HepG2 (cell line): ENCODE measurements at regions not wholly inside any gene's neighbourhood (a gene's known extent, or its start where the extent isn't known, plus 50 kb on each side); places are given as distances from the start of the nearest gene placed in this dataset.

Experiments
- ASH2L ChIP-seq: fragments of 300-600, 200-600 bp; sonication (generic); IDR thresholded peaks from 2 replicates; pipeline ENCODE4 v1.7.0; 2017; ENCODE audit warnings: low read depth, mild to moderate bottlenecking, moderate library complexity, mixed read lengths, low read length; ENCODE audit not compliant: insufficient read length
- JUNB ChIP-seq: sonication (generic); formaldehyde crosslinking; IDR thresholded peaks from 2 replicates; pipeline ENCODE4 v1.8.0; 2022; ENCODE audit warnings: missing genetic modification reagents, mild to moderate bottlenecking, borderline replicate concordance
- NFE2L2 ChIP-seq: fragments of 150-350 bp; IDR thresholded peaks from 2 replicates; pipeline ENCODE4 v1.6.1; 2014; ENCODE audit warnings: low read length
- POLR2A ChIP-seq, 2 experiments: IDR thresholded peaks; 2 replicates each; pipeline ENCODE4 v1.6.1; 2011; ENCODE audit warnings: low read depth in 2 of 2, low read length in 2 of 2, mild to moderate bottlenecking in 1 of 2, moderate library complexity in 1 of 2; ENCODE audit not compliant: insufficient read depth in 1 of 2
- YEATS2 ChIP-seq: sonication (generic); formaldehyde crosslinking; IDR thresholded peaks from 2 replicates; pipeline ENCODE4 v1.4.0; 2020; ENCODE audit warnings: missing genetic modification reagents, borderline replicate concordance
- TF ChIP-seq, protein P1 (sequence below): sonication (generic); formaldehyde crosslinking; IDR thresholded peaks from 2 replicates; pipeline ENCODE4 v1.8.0; 2022; ENCODE audit warnings: mild to moderate bottlenecking, missing genetic modification reagents; ENCODE audit not compliant: insufficient replicate concordance

DNA sequence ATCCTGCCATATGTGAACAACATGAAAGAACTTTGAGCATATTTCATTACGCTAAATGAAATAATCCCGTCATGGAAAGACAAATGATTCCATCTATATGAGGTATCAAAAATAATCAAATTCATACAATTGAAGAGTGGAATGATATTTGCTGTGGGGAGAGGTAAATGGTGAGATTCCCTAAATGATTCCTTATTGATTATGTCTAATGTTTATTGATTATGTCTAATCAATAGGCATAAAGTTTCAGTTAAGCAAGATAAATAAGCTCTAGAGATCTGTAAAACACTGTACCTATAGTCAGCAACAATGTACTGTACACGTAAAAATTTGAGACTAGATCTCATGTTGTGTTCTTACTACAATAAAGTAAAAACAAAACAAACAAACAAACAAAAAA, 85.4 kb upstream of the MEGF10 start:
- TF ChIP-seq YEATS2 (CRISPR knock-in tag) = no peak
- TF ChIP-seq ASH2L = no peak
- TF ChIP-seq, protein P1, sequence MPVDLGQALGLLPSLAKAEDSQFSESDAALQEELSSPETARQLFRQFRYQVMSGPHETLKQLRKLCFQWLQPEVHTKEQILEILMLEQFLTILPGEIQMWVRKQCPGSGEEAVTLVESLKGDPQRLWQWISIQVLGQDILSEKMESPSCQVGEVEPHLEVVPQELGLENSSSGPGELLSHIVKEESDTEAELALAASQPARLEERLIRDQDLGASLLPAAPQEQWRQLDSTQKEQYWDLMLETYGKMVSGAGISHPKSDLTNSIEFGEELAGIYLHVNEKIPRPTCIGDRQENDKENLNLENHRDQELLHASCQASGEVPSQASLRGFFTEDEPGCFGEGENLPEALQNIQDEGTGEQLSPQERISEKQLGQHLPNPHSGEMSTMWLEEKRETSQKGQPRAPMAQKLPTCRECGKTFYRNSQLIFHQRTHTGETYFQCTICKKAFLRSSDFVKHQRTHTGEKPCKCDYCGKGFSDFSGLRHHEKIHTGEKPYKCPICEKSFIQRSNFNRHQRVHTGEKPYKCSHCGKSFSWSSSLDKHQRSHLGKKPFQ = no peak
- no peak for TF ChIP-seq POLR2A (IDR thresholded peaks at IDR 0.05; ENCODE audit: insufficient read depth in 1 of 2, low read depth in 2 of 2, low read length in 2 of 2)
- TF ChIP-seq JUNB (CRISPR knock-in tag) = no peak
- no peak for TF ChIP-seq NFE2L2
